GM08714 (cell line): ENCODE measurements at regions not wholly inside any gene's neighbourhood (a gene's known extent, or its start where the extent isn't known, plus 50 kb on each side); places are given as distances from the start of the nearest gene placed in this dataset.

Source experiments
- H3K4me3 ChIP-seq: fragments of 200-500 bp; sonication (Bioruptor generic); 2 replicates; pipeline ENCODE4 v1.5.1; 2014; ENCODE audit warnings: mild to moderate bottlenecking, low read length, inconsistent platforms
- ZNF274 ChIP-seq: IDR thresholded peaks from 2 replicates; pipeline ENCODE4 v1.6.1; 2012; ENCODE audit warnings: mild to moderate bottlenecking, low read depth, low read length

- no peak for TF ChIP-seq ZNF274
- no peak overlapping the region for H3K4me3 ChIP-seq
These were observed 73.3 kb upstream of the CACNA1E start for GRCh38 chr1:181409981-181410380.

- no peak for TF ChIP-seq ZNF274
- H3K4me3 ChIP-seq, result no peak overlapping the region
These were observed 70.6 kb upstream of the CACNA1E start for GRCh38 chr1:181412746-181413145.

GRCh38 chr1:181413195-181413815 lies 70.0 kb upstream of the CACNA1E start:
- no peak for TF ChIP-seq ZNF274
- no peak overlapping the region for H3K4me3 ChIP-seq

- H3K4me3 ChIP-seq, result no peak overlapping the region
- TF ChIP-seq ZNF274, result no peak
These were observed 69.5 kb upstream of the CACNA1E start for GRCh38 chr1:181413836-181414235.

GRCh38 chr1:181416268-181416860 lies 67.0 kb upstream of the CACNA1E start:
- no peak for TF ChIP-seq ZNF274
- no peak overlapping the region for H3K4me3 ChIP-seq

- no peak overlapping the region for H3K4me3 ChIP-seq
- TF ChIP-seq ZNF274, result no peak
These were observed 65.4 kb upstream of the CACNA1E start for GRCh38 chr1:181417915-181418314.

GRCh38 chr1:181423301-181423918 lies 59.9 kb upstream of the CACNA1E start:
- TF ChIP-seq ZNF274, result no peak

GRCh38 chr1:181424786-181425403 lies 58.4 kb upstream of the CACNA1E start:
- no peak overlapping the region for H3K4me3 ChIP-seq

More at GRCh38 chr1:181423301-181423918, 59.9 kb upstream of the CACNA1E start:
- no peak overlapping the region for H3K4me3 ChIP-seq

GRCh38 chr1:181425566-181425965 lies 57.8 kb upstream of the CACNA1E start:
- TF ChIP-seq ZNF274, result no peak

More at GRCh38 chr1:181424786-181425403, 58.4 kb upstream of the CACNA1E start:
- TF ChIP-seq ZNF274, result no peak

GRCh38 chr1:181429462-181429861 lies 53.9 kb upstream of the CACNA1E start:
- TF ChIP-seq ZNF274, result no peak
- H3K4me3 ChIP-seq, result no peak overlapping the region

More at GRCh38 chr1:181425566-181425965, 57.8 kb upstream of the CACNA1E start:
- no peak overlapping the region for H3K4me3 ChIP-seq

- no peak overlapping the region for H3K4me3 ChIP-seq
These were observed 53.1 kb upstream of the CACNA1E start for GRCh38 chr1:181430015-181430885.

More at GRCh38 chr1:181430015-181430885, 53.1 kb upstream of the CACNA1E start:
- no peak for TF ChIP-seq ZNF274
